ENCODE measurements at regions not wholly inside any gene's neighbourhood (a gene's known extent, or its start where the extent isn't known, plus 50 kb on each side); places are given as distances from the start of the nearest gene placed in this dataset.
"Not testable (repeated sequence)": the region's sequence is repeated elsewhere in the genome, so short reads cannot be mapped to it uniquely, and the experiment has no call there.

- Histone ChIP-seq H3K9me3 (replicated peaks; ENCODE audit: control insufficient read depth, low read depth, low read length) (no peaks in the 10 kb centered on the region), H3K27ac (ENCODE audit: low read length) (no peak overlapping the region), H3K4me3 (ENCODE audit: low read length) (no peak overlapping the region), H3K4me1 (ENCODE audit: control insufficient read depth, insufficient read depth, low read length) (no peaks in the 10 kb centered on the region), H3K36me3 (ENCODE audit: control insufficient read depth, insufficient read depth, low read length) (no peaks in the 10 kb centered on the region), H3K27me3 (ENCODE audit: control insufficient read depth, insufficient read depth, low read length) (no peaks in the 10 kb centered on the region)
- no peak for DNase-seq
- no CpG with 5 or more reads among the region's 2 CpGs for WGBS (ENCODE audit: insufficient coverage)
These were observed 75.6 kb upstream of the ETV3 start for GRCh38 chr1:157213836-157214235.

- H3K36me3 ChIP-seq (ENCODE audit: control insufficient read depth, insufficient read depth, low read length) = no peaks in the 10 kb centered on the region
- H3K4me1 ChIP-seq (ENCODE audit: control insufficient read depth, insufficient read depth, low read length) = no peaks in the 10 kb centered on the region
- no peak for DNase-seq
- H3K27ac ChIP-seq (ENCODE audit: low read length) = no peak overlapping the region
- H3K9me3 ChIP-seq (replicated peaks; ENCODE audit: control insufficient read depth, low read depth, low read length) = no peaks in the 10 kb centered on the region
- no CpG with 5 or more reads among the region's 2 CpGs for WGBS (ENCODE audit: insufficient coverage)
- H3K4me3 ChIP-seq (ENCODE audit: low read length) = no peak overlapping the region
- peaks cover 2% of the 10 kb centered on the region for H3K27me3 ChIP-seq (ENCODE audit: control insufficient read depth, insufficient read depth, low read length)
These were observed 71.3 kb upstream of the ETV3 start for GRCh38 chr1:157209514-157209913.

GRCh38 chr1:157205982-157206381, 67.8 kb upstream of the ETV3 start:
- no CpG with 5 or more reads among the region's 3 CpGs for WGBS (ENCODE audit: insufficient coverage)

DNA sequence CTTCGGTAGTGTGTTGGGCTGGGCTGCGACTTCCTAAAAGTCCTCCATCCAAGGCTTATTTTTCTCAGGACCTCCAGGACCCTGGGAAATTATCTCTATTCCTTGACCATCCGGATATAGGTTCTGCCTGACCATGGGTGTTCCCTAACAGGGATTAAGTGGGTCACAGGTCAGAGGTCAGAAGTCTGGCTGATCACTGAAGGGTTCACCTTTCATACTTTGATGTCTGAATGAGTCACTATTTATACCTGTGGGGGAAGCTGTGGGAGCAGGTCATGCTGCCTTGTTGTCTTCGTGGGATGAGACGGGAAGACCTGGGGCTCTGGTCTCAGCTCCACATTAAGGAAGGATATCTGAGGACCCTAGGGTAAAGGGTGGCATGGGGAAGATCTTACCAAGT, 65.0 kb upstream of the ETV3 start:
- Histone ChIP-seq H3K27me3 (ENCODE audit: control insufficient read depth, insufficient read depth, low read length) (peaks cover 8% of the 10 kb centered on the region), H3K4me1 (ENCODE audit: control insufficient read depth, insufficient read depth, low read length) (no peaks in the 10 kb centered on the region), H3K36me3 (ENCODE audit: control insufficient read depth, insufficient read depth, low read length) (no peaks in the 10 kb centered on the region), H3K27ac (ENCODE audit: low read length) (no peak overlapping the region), H3K4me3 (ENCODE audit: low read length) (no peak overlapping the region), H3K9me3 (replicated peaks; ENCODE audit: control insufficient read depth, low read depth, low read length) (no peaks in the 10 kb centered on the region)
- 89% methylated on average over 2 of the region's 5 CpGs for WGBS (ENCODE audit: insufficient coverage)
- no peak for DNase-seq

More at GRCh38 chr1:157205982-157206381, 67.8 kb upstream of the ETV3 start:
- H3K27ac ChIP-seq (ENCODE audit: low read length); H3K36me3 ChIP-seq (ENCODE audit: control insufficient read depth, insufficient read depth, low read length); H3K4me3 ChIP-seq (ENCODE audit: low read length); H3K27me3 ChIP-seq (ENCODE audit: control insufficient read depth, insufficient read depth, low read length); DNase-seq; H3K9me3 ChIP-seq (replicated peaks; ENCODE audit: control insufficient read depth, low read depth, low read length); H3K4me1 ChIP-seq (ENCODE audit: control insufficient read depth, insufficient read depth, low read length): not testable (repeated sequence)

DNA sequence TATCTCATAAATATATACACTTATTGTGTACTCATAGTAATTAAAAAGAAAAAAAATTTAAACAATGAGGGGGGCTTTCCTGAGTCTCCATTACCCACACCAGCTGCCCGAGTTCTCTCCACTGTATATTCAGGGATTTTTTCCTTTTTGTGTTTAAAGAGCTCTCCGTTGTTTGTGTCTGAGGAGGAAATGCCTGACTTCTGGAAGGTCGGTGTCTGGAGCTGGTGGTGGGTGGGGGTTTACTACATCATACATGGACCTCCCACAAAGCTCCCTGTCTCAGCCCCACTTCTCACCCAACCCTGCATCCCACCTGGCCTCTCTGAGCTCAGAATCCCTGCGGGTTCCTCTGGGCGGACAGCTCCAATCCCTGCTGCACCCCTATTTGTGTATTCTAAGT, 64.1 kb upstream of the ETV3 start:
- Histone ChIP-seq H3K9me3 (replicated peaks; ENCODE audit: control insufficient read depth, low read depth, low read length) (no peaks in the 10 kb centered on the region), H3K27ac (ENCODE audit: low read length) (no peak overlapping the region), H3K27me3 (ENCODE audit: control insufficient read depth, insufficient read depth, low read length) (peaks cover 8% of the 10 kb centered on the region), H3K36me3 (ENCODE audit: control insufficient read depth, insufficient read depth, low read length) (no peaks in the 10 kb centered on the region), H3K4me1 (ENCODE audit: control insufficient read depth, insufficient read depth, low read length) (no peaks in the 10 kb centered on the region), H3K4me3 (ENCODE audit: low read length) (no peak overlapping the region)
- DNase-seq = no peak
- WGBS (ENCODE audit: insufficient coverage) = no CpG with 5 or more reads among the region's 5 CpGs

DNA sequence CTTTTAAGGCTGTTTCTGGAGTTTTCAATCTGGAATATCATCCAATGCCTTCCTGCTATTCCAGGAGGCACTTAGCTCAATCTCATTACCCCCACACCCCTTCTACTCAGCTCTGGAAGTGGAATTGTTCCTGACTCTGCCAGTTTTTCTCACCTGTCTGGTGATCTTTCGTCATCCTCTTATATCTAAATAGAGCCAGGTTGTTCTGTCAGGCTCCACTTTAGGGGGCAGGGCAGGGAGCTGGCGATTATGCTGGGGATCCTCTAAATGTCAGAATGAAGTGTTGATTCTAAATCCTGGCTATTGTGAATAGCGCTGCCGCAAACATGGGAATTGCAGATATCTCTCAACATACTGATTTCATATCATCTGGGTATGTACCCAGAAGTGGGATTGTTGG, 63.6 kb upstream of the ETV3 start:
- no peak for DNase-seq
- H3K27ac ChIP-seq (ENCODE audit: low read length) = no peak overlapping the region
- peaks cover 8% of the 10 kb centered on the region for H3K27me3 ChIP-seq (ENCODE audit: control insufficient read depth, insufficient read depth, low read length)

GRCh38 chr1:157200451-157200850, 62.3 kb upstream of the ETV3 start:
- Histone ChIP-seq H3K4me3 (ENCODE audit: low read length) (no peak overlapping the region), H3K9me3 (replicated peaks; ENCODE audit: control insufficient read depth, low read depth, low read length) (no peaks in the 10 kb centered on the region), H3K27ac (ENCODE audit: low read length) (no peak overlapping the region), H3K36me3 (ENCODE audit: control insufficient read depth, insufficient read depth, low read length) (no peaks in the 10 kb centered on the region), H3K27me3 (ENCODE audit: control insufficient read depth, insufficient read depth, low read length) (peaks cover 19% of the 10 kb centered on the region), H3K4me1 (ENCODE audit: control insufficient read depth, insufficient read depth, low read length) (no peaks in the 10 kb centered on the region)
- WGBS (ENCODE audit: insufficient coverage) = 71% methylated on average over 3 of the region's 8 CpGs
- no peak for DNase-seq

More for the DNA sequence above, 63.6 kb upstream of the ETV3 start:
- H3K36me3 ChIP-seq (ENCODE audit: control insufficient read depth, insufficient read depth, low read length) = no peaks in the 10 kb centered on the region
- 67% methylated on average over 1 of the region's 4 CpGs for WGBS (ENCODE audit: insufficient coverage)
- H3K4me1 ChIP-seq (ENCODE audit: control insufficient read depth, insufficient read depth, low read length) = no peaks in the 10 kb centered on the region
- H3K9me3 ChIP-seq (replicated peaks; ENCODE audit: control insufficient read depth, low read depth, low read length) = no peaks in the 10 kb centered on the region
- no peak overlapping the region for H3K4me3 ChIP-seq (ENCODE audit: low read length)

- H3K27ac ChIP-seq (ENCODE audit: low read length) = no peak overlapping the region
- 57% methylated on average over 3 of the region's 3 CpGs for WGBS (ENCODE audit: insufficient coverage)
These were observed 61.2 kb upstream of the ETV3 start for GRCh38 chr1:157199421-157199755.

DNA sequence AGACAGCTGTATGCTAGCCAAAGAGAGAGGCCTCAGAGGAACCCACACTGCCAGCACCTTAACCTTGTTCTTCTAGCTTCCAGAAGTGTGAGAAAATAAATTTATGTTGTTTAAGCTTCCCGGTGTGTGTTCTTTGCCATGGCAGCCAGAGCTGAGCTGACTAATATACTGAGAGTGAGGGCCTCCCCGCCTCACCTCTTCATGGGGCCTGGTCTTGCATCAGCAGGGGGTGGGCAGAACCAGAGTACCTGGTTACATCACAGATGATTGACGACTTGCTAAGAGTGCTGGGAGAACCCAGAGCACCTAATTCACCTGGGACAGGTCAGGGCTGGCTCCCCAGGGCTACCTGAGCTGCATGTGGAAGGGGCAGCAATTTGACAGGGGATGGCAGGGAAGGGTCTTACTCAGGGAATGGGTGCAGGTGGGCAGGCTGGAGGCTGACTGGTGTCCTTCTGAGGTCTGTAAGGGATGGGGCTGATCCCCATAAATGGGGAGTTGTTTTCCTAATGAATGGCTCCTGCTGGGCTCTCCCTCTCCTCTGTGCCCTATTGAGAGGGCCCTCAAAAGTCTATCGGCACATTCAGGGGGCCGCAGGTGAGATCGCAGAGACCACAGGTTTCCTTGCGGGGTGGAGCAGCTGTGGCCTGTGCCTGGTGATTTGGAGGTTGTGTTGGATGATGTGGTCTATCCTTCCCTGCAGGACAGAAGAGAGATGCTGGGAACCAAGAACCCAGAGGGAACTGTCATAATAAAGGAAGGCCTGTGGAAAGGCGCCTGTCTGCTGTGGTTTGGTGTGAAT, 60.6 kb upstream of the ETV3 start:
- DNase-seq = no peak
- peaks cover 1% of the 10 kb centered on the region for H3K4me1 ChIP-seq (ENCODE audit: control insufficient read depth, insufficient read depth, low read length)
- no peaks in the 10 kb centered on the region for H3K9me3 ChIP-seq (replicated peaks; ENCODE audit: control insufficient read depth, low read depth, low read length)
- H3K4me3 ChIP-seq (ENCODE audit: low read length) = no peak overlapping the region
- WGBS (ENCODE audit: insufficient coverage) = 74% methylated on average over 6 of the region's 8 CpGs
- H3K27me3 ChIP-seq (ENCODE audit: control insufficient read depth, insufficient read depth, low read length) = peaks cover 26% of the 10 kb centered on the region
- H3K36me3 ChIP-seq (ENCODE audit: control insufficient read depth, insufficient read depth, low read length) = no peaks in the 10 kb centered on the region
- H3K27ac ChIP-seq (ENCODE audit: low read length) = no peak overlapping the region

More at GRCh38 chr1:157199421-157199755, 61.2 kb upstream of the ETV3 start:
- Histone ChIP-seq H3K36me3 (ENCODE audit: control insufficient read depth, insufficient read depth, low read length) (no peaks in the 10 kb centered on the region), H3K4me3 (ENCODE audit: low read length) (no peak overlapping the region), H3K27me3 (ENCODE audit: control insufficient read depth, insufficient read depth, low read length) (peaks cover 23% of the 10 kb centered on the region), H3K9me3 (replicated peaks; ENCODE audit: control insufficient read depth, low read depth, low read length) (no peaks in the 10 kb centered on the region), H3K4me1 (ENCODE audit: control insufficient read depth, insufficient read depth, low read length) (no peaks in the 10 kb centered on the region)
- DNase-seq = no peak

GRCh38 chr1:157197906-157198435, 59.8 kb upstream of the ETV3 start:
- no peaks in the 10 kb centered on the region for H3K36me3 ChIP-seq (ENCODE audit: control insufficient read depth, insufficient read depth, low read length)
- no peak overlapping the region for H3K4me3 ChIP-seq (ENCODE audit: low read length)
- H3K4me1 ChIP-seq (ENCODE audit: control insufficient read depth, insufficient read depth, low read length) = peaks cover 3% of the 10 kb centered on the region
- DNase-seq = no peak
- H3K9me3 ChIP-seq (replicated peaks; ENCODE audit: control insufficient read depth, low read depth, low read length) = no peaks in the 10 kb centered on the region
- H3K27me3 ChIP-seq (ENCODE audit: control insufficient read depth, insufficient read depth, low read length) = peaks cover 32% of the 10 kb centered on the region
- WGBS (ENCODE audit: insufficient coverage) = 60% methylated on average over 2 of the region's 7 CpGs
- H3K27ac ChIP-seq (ENCODE audit: low read length) = no peak overlapping the region
